Caki2 (cell line): ENCODE measurements at regions not wholly inside any gene's neighbourhood (a gene's known extent, or its start where the extent isn't known, plus 50 kb on each side); places are given as distances from the start of the nearest gene placed in this dataset.
A peak's percentile ranks its signal among the peaks of the same experiment; 100 is the strongest.

Experiments
- DNase-seq: peaks from one replicate; pipeline ENCODE4 v3.0.0-alpha.2; 2015; ENCODE audit warnings: low read depth
- in situ Hi-C: cut with HindIII; loops from 2 replicates; pipeline ENCODE4 v1.10.0; 2016; ENCODE audit warnings: low sequenced_read_pairs, low pct_unique_long_range_greater_than_20kb, mixed read lengths

DNA sequence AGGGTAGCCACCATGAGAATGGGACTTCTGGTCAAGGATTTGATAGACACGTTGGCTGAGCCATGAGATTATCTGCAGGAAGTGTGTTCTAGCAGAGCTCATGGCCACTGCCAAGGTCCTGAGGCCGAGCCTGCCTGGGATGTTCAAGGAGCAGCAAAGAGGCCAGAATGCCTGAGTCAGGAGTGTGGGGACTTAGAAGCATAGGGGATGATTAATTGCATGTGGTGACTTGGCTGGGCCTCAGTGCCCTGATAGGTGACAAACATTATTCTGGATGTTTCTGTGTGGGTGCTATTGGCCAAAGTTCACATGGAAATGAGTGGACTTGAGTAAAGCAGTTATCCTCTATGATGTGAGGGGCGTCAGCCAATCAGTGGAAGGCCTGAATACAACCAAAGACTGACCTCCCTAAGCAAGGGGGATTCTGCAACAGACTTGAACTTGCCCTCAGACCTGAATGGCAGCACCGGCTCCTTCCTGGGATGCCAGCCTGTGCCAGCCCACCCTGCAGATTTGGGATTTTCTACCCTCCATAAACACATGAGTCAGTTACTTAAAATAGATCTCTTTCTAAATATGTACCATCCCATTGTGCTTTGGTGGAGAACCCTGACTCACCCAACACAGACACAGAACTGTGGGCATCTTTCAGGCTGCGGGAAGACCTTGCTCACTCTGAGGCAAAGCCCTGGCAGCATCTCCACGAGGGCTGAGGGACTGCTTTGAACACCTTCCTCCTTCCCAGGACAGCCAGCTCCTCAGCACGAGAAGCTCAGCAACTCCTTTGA is 363.9 kb upstream of the MGMT start:
- DNase-seq: peak; percentile 5
- in situ Hi-C loops: no loop called here

GRCh38 chr10:129104266-129105045 is 362.6 kb upstream of the MGMT start:
- no peak for DNase-seq
- in situ Hi-C loops: no loop called here

- peak; percentile 45 for DNase-seq
- in situ Hi-C loops: no loop called here
Measured at GRCh38 chr10:129105266-129105665, 361.8 kb upstream of the MGMT start.

GRCh38 chr10:129106314-129106713 is 360.7 kb upstream of the MGMT start:
- in situ Hi-C loops: no loop called here
- DNase-seq: no peak

GRCh38 chr10:129107525-129107924 is 359.5 kb upstream of the MGMT start:
- no peak for DNase-seq
- in situ Hi-C loops: no loop called here

GRCh38 chr10:129108378-129108777 is 358.7 kb upstream of the MGMT start:
- in situ Hi-C loops: no loop called here
- no peak for DNase-seq

DNA sequence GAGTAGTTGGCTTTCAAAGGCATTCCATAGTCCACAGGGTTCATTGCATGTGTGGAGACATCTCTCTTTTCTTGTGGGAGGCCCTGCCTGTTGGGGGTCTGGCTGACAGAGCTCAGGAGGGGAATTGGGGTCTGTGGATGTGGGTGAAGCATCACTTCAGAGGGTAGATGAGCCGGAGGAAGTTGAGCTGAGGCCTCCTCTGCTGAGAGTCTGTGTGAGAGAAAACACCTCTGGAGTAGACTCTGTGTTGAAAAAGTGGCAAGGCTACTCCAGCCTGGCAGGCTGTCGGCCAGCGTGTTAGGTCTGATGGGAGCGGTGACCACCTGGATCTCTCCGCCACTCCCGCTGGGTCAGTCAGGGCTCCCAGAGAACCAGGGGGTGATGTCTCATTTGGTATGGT is 358.0 kb upstream of the MGMT start:
- no peak for DNase-seq
- in situ Hi-C loops: no loop called here

DNA sequence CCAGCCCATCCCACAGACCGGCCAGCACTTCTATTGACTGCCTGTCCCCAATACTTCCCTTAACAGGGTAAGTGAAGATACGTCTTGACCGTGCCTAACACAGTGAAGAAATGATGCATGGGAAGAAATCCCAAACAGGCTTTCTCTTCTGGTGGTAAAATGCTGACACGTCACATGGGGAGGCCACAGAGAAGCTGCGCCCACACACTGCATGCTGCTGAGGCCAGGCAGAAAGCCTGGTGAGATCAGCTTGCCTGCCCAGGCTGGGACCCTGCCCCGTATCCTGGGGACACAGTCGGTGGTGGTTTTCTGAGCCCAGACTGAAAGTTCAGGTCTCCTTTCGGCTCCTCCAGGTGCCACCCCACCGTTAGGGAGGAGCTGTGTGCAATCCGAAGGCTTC is 356.3 kb upstream of the MGMT start:
- in situ Hi-C loops: no loop called here
- no peak for DNase-seq

DNA sequence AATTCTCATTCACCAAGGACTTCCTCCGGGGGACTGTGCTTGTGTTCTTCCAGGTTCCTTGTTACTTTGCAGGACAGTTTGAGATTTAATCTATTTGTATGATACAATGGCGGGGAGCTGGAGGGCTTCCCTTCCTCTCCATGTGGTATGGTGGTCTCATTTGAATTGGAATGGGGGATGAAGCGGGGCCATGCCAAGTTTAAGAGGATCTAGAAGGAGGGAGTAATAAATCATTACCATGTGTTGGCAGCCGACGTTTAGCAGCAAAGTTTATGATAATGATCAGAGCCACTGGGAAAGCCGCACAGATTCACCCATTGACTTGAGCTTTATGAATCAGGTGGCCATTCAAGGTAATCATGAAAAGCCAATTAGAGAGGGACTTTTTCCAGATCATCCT is 355.1 kb upstream of the MGMT start:
- in situ Hi-C loops: no loop called here
- DNase-seq: no peak

GRCh38 chr10:129114588-129114987 is 352.5 kb upstream of the MGMT start:
- DNase-seq: no peak
- in situ Hi-C loops: no loop called here

DNA sequence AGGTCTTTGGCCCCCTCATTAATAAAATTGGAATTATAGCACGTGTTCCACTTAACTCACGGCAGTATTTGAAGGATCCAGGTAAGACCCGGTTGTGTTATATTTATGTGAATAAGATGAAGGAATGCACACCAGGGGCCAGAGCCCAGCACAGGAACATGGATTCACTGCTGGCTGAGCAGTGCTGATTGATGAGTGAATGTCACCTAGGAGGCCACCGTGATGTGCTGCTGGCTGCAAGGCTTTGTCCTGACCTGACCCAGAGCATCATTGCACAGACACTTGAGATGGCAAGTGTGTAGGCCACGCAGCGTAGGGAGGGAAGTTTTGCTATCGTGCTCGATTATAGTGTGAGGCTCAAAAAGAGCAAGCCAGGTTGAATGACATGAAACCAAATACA is 350.7 kb upstream of the MGMT start:
- DNase-seq: no peak
- in situ Hi-C loops: no loop called here

- in situ Hi-C loops: no loop called here
- no peak for DNase-seq
Measured at GRCh38 chr10:129120441-129120840, 346.6 kb upstream of the MGMT start.

DNA sequence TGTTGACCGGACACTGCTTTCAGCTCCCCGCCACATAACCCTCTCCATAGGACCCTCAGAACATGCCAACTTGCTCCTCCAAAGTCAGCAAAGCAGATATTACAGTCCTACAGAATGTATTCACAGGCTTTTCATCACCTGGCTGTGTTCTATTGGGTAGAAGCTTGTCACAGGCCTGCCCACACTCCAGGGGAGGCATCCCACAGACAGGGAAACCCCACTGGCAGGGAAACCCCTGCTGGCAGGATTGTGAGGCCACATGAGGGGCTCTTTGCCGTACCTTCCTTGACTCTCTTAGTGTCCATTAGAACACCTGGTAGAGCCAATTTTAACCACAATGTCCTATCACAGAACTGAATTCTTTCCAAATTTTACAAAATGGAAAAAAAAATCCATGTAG is 344.2 kb upstream of the MGMT start:
- in situ Hi-C loops: no loop called here
- no peak for DNase-seq

DNA sequence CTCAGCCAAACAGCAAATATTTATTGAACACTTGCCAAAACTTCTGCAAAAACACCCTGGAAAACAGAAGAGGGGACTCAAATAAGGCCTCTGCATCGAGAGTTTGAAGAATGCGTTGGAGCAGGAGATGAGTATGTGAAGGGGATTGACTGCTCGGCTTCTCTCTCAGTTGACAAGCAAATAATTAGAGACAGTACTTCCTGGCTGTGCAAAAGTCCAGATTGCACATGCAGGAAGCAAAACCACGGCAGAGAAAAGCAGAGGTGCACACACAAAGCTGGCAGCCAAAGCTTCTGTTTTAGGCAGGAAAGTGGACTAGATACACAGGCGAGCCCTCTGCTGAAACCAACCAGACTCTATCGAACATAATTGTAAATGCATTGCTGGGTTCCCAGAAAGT is 343.6 kb upstream of the MGMT start:
- in situ Hi-C loops: no loop called here

DNA sequence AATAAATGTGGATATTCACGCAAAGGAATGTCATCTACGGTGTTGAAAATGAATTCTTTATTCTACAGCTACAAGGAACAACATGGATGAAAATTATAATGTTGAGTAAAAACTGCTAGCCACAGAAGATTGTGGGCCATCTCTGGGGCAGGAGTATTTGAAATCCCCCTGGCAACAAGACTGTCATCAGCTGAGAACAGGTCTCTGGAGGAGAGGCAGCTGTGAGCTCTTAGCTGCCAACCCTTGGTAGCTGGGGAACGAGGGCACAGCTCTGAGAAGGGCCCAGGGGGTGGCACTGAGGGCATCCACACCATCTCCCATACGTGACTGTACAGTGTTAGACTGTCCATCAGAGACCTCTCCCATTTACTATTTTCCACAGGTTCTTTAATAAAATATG is 340.1 kb upstream of the MGMT start:
- in situ Hi-C loops: no loop called here
- no peak for DNase-seq

More for the DNA sequence above, 343.6 kb upstream of the MGMT start:
- no peak for DNase-seq

DNA sequence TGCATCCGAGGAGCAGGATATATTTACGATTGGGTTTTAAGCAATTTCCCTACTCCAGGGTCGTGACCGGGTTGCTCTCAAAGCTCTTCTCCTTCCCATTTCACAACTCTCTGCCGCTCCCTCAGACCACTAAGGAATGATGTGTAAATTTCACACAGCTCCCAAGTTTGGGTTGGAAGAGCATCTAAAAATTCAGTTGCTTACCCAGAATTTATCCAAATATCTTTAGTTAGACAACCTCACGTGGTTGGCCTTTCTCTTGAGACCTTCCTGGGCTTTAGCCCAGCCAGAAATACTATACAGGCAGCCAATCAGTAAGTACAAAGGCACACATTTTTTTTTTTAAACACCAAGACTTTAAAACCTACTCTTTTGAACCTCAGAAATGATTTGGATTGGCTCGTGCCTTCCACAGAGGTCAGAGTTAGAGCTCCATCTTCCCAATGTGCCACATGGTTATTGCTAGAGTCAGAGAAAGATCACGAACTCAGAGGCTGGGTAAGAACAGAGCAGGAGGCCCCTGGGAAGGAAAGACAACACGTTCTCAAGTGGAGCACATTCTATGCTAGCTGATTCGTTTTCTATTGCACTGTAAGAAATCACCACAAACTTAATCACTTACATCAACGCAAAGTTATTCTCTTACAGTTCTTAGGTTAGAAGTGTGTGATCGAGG is 335.4 kb upstream of the MGMT start:
- in situ Hi-C loops: no loop called here
- DNase-seq: no peak

DNA sequence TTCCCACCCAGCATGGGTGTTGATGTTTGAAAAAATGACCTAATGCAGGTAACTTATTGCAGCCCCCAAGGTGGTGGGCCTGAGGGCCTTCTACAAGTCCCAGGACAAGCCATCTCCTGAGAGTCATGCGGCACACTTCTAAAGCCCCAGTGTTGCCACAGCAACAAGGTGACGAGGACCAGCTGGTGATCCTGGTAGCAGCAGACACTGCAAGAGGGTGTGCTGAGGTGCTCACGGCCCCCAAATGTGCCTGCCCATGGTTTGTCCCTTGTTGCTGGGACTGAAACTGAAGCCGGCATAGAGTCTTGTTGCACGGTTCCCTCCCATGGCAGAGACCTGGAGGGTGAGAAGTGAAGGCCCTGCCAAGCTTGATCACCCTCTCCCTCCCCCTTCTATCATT is 333.2 kb upstream of the MGMT start:
- DNase-seq: no peak
- in situ Hi-C loops: no loop called here

DNA sequence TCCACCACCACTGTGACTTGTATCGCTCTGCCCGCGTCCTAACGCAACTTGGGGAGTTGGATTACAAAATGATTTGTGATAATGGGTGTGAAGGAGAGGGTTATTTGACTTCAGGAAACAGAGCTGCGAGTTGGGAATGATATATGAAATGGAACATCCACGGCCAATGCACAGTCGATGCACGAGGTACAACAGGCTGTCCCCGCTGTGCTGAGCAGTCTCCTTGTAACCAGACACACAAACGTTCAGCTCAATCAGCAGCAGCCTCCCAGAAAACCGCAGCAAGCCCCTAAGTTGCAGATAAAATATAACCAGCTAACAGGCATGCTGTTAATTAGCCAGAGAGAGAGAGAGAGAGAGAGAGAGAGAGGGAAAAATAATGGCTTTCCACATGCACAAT is 332.7 kb upstream of the MGMT start:
- in situ Hi-C loops: no loop called here
- DNase-seq: no peak

GRCh38 chr10:129135624-129136023 is 331.4 kb upstream of the MGMT start:
- no peak for DNase-seq
- in situ Hi-C loops: no loop called here
